ENCODE measurements at regions not wholly inside any gene's neighbourhood (a gene's known extent, or its start where the extent isn't known, plus 50 kb on each side); places are given as distances from the start of the nearest gene placed in this dataset.

DNA sequence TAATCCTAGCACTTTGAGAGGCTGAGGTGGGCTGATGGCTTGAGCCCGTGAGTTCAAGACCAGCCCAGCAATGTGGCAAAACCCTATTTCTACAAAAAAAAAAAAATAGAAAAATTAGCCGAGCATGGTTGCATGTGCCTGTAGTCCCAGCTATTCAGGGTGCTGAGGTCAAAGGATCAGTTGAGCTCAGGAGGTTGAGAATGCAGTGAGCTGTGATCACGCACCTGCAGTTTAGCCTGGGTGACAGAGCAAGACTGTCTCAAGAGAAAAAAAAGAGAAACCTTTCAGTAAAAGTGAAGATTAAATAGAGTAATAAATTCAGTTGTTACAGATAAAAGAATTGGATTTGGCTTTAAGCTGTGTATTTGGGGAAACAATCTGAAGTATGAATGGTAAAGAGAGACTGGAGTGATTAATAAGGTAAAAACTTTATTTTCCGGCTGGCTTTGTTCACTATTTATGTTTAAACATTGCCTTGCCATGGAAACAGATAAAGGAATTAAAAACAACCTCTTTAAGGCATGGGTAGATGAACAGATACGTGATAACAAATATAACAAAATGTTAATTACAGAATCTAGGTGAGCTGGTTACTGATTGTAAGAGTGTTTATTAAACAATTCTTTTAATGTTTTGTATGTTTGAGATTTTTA, 56.0 kb upstream of the PCAT7 start:
- no peaks in the 10 kb centered on the region; the same call in 2 of the 3 replicates for H3K9me3 Mint-ChIP-seq
- H3K4me1 Mint-ChIP-seq, result no peaks in the 10 kb centered on the region
- ATAC-seq (no peak), DNase-seq (ENCODE audit: low spot score) (no peak)
- H3K4me2 ChIP-seq, result no peak overlapping the region
- no peak overlapping the region for H3K27ac Mint-ChIP-seq
- H3K4me3 ChIP-seq, result no peak overlapping the region
- H4K20me1 ChIP-seq (replicated peaks; ENCODE audit: insufficient read depth), result no peaks in the 10 kb centered on the region
- no peaks in the 10 kb centered on the region for H3K4me1 ChIP-seq (ENCODE audit: insufficient read depth)
- no peaks in the 10 kb centered on the region for H3K27me3 ChIP-seq (ENCODE audit: insufficient read depth)
- no peaks in the 10 kb centered on the region for H3K79me2 ChIP-seq (replicated peaks; ENCODE audit: insufficient read depth)
- H3K9me2 ChIP-seq (ENCODE audit: insufficient read depth), result no peaks in the 10 kb centered on the region
- no peak overlapping the region for H3K27ac ChIP-seq (ENCODE audit: low read depth)
- no peaks in the 10 kb centered on the region for H3K36me3 ChIP-seq (ENCODE audit: insufficient read depth)
- no peaks in the 10 kb centered on the region for H3K36me3 Mint-ChIP-seq (ENCODE audit: low read depth)
- H3K27me3 Mint-ChIP-seq (ENCODE audit: insufficient read depth, low read depth, poor library complexity), result no peaks in the 10 kb centered on the region
- H3K4me3 Mint-ChIP-seq, result no peak overlapping the region
- no peaks in the 10 kb centered on the region for H3F3A ChIP-seq (replicated peaks; ENCODE audit: low read depth)
- TF ChIP-seq, protein P1, sequence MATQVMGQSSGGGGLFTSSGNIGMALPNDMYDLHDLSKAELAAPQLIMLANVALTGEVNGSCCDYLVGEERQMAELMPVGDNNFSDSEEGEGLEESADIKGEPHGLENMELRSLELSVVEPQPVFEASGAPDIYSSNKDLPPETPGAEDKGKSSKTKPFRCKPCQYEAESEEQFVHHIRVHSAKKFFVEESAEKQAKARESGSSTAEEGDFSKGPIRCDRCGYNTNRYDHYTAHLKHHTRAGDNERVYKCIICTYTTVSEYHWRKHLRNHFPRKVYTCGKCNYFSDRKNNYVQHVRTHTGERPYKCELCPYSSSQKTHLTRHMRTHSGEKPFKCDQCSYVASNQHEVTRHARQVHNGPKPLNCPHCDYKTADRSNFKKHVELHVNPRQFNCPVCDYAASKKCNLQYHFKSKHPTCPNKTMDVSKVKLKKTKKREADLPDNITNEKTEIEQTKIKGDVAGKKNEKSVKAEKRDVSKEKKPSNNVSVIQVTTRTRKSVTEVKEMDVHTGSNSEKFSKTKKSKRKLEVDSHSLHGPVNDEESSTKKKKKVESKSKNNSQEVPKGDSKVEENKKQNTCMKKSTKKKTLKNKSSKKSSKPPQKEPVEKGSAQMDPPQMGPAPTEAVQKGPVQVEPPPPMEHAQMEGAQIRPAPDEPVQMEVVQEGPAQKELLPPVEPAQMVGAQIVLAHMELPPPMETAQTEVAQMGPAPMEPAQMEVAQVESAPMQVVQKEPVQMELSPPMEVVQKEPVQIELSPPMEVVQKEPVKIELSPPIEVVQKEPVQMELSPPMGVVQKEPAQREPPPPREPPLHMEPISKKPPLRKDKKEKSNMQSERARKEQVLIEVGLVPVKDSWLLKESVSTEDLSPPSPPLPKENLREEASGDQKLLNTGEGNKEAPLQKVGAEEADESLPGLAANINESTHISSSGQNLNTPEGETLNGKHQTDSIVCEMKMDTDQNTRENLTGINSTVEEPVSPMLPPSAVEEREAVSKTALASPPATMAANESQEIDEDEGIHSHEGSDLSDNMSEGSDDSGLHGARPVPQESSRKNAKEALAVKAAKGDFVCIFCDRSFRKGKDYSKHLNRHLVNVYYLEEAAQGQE (IDR thresholded peaks at IDR 0.05; ENCODE audit: unreplicated experiment), result no peak
- TF ChIP-seq, protein P2, sequence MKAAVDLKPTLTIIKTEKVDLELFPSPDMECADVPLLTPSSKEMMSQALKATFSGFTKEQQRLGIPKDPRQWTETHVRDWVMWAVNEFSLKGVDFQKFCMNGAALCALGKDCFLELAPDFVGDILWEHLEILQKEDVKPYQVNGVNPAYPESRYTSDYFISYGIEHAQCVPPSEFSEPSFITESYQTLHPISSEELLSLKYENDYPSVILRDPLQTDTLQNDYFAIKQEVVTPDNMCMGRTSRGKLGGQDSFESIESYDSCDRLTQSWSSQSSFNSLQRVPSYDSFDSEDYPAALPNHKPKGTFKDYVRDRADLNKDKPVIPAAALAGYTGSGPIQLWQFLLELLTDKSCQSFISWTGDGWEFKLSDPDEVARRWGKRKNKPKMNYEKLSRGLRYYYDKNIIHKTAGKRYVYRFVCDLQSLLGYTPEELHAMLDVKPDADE (IDR thresholded peaks at IDR 0.05), result no peak
- TF ChIP-seq ZNF114 (CRISPR knock-in tag; IDR thresholded peaks at IDR 0.05) (no peak), NANOG (IDR thresholded peaks at IDR 0.05; ENCODE audit: borderline replicate concordance) (no peak), EZH2phosphoT487 (IDR thresholded peaks at IDR 0.05; ENCODE audit: unreplicated experiment) (no peak), STAT1 (IDR thresholded peaks at IDR 0.05; ENCODE audit: unreplicated experiment) (no peak), CREB1 (CRISPR knock-in tag; IDR thresholded peaks at IDR 0.05; ENCODE audit: low read depth) (no peak), JUNB (IDR thresholded peaks at IDR 0.05; ENCODE audit: unreplicated experiment) (no peak), ZNF462 (CRISPR knock-in tag; IDR thresholded peaks at IDR 0.05) (no peak), POLR2AphosphoS5 (IDR thresholded peaks at IDR 0.05; ENCODE audit: low read depth) (no peak), ZNF331 (CRISPR knock-in tag; IDR thresholded peaks at IDR 0.05; ENCODE audit: low read depth) (no peak), EZH2 (IDR thresholded peaks at IDR 0.05; ENCODE audit: low read depth, unreplicated experiment) (no peak)
- TF ChIP-seq, protein P3, sequence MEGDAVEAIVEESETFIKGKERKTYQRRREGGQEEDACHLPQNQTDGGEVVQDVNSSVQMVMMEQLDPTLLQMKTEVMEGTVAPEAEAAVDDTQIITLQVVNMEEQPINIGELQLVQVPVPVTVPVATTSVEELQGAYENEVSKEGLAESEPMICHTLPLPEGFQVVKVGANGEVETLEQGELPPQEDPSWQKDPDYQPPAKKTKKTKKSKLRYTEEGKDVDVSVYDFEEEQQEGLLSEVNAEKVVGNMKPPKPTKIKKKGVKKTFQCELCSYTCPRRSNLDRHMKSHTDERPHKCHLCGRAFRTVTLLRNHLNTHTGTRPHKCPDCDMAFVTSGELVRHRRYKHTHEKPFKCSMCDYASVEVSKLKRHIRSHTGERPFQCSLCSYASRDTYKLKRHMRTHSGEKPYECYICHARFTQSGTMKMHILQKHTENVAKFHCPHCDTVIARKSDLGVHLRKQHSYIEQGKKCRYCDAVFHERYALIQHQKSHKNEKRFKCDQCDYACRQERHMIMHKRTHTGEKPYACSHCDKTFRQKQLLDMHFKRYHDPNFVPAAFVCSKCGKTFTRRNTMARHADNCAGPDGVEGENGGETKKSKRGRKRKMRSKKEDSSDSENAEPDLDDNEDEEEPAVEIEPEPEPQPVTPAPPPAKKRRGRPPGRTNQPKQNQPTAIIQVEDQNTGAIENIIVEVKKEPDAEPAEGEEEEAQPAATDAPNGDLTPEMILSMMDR (conservative IDR thresholded peaks at IDR 0.05; ENCODE audit: low read depth in 2 of 2), result no peak
- no peak overlapping the region for H2AFZ ChIP-seq

Data from GM23338 (cell line).